Sigmoid colon (tissue), 4 donors: ENCODE measurements at regions not wholly inside any gene's neighbourhood (a gene's known extent, or its start where the extent isn't known, plus 50 kb on each side); places are given as distances from the start of the nearest gene placed in this dataset.

ENCODE experiments used
- CTCF ChIP-seq, 4 experiments: fragments of 450-650 bp in 3 of 4; fragments of 200-600 bp in 1 of 4; IDR thresholded peaks; one replicate each; pipeline ENCODE4 v1.5.1; 2016 to 2019; ENCODE audit warnings: antibody characterized with exemption in 4 of 4, mild to moderate bottlenecking in 3 of 4, moderate library complexity in 2 of 4
- POLR2A ChIP-seq, 2 donors: fragments of 450-650 bp; IDR thresholded peaks; one replicate each; pipeline ENCODE4 v1.6.1; 2016; ENCODE audit warnings: antibody characterized with exemption in 2 of 2, mild to moderate bottlenecking in 2 of 2, moderate library complexity in 2 of 2
- POLR2AphosphoS5 ChIP-seq, 4 donors: sonication (generic); formaldehyde crosslinking; IDR thresholded peaks; one replicate each; pipeline ENCODE4 v1.6.1; 2017; ENCODE audit warnings: antibody characterized with exemption in 4 of 4

GRCh38 chr2:107633580-107634147 is 193.0 kb upstream of the RGPD4 start:
- TF ChIP-seq CTCF (IDR thresholded peaks at IDR 0.05) = no peak
- TF ChIP-seq POLR2AphosphoS5 (IDR thresholded peaks at IDR 0.05) = no peak
- no peak for TF ChIP-seq POLR2A (IDR thresholded peaks at IDR 0.05)
